NCI-H69 (cell line): ENCODE measurements at regions not wholly inside any gene's neighbourhood (a gene's known extent, or its start where the extent isn't known, plus 50 kb on each side); places are given as distances from the start of the nearest gene placed in this dataset.
A peak's percentile ranks its signal among the peaks of the same experiment; 100 is the strongest.
"Not testable (repeated sequence)": the region's sequence is repeated elsewhere in the genome, so short reads cannot be mapped to it uniquely, and the experiment has no call there.

Experiments
- DNase-seq: peaks from one replicate; lab custom pipeline; 2025; lab: John Stamatoyannopoulos, UW

- DNase-seq: no peak
These were observed 98.9 kb upstream of the PMAIP1 start for GRCh38 chr18:59800897-59801296.

- DNase-seq: peak; percentile 99
These were observed 100.3 kb upstream of the PMAIP1 start for GRCh38 chr18:59799383-59800015.

GRCh38 chr18:59795882-59796281, 98.7 kb upstream of the CCBE1 start:
- DNase-seq: no peak

- DNase-seq: peak; percentile 30
These were observed 95.1 kb upstream of the CCBE1 start for GRCh38 chr18:59792353-59792752.

- not testable (repeated sequence) for DNase-seq
These were observed 93.2 kb upstream of the CCBE1 start for GRCh38 chr18:59790346-59790936.

GRCh38 chr18:59788791-59789106, 91.5 kb upstream of the CCBE1 start:
- peak; percentile 53 for DNase-seq

- DNase-seq: peak; percentile 82
These were observed 91.0 kb upstream of the CCBE1 start for GRCh38 chr18:59787998-59788790.

- no peak for DNase-seq
These were observed 87.5 kb upstream of the CCBE1 start for GRCh38 chr18:59784694-59785093.

GRCh38 chr18:59783138-59783537, 85.9 kb upstream of the CCBE1 start:
- DNase-seq: peak; percentile 92

- DNase-seq: no peak
These were observed 82.8 kb upstream of the CCBE1 start for GRCh38 chr18:59779979-59780378.

GRCh38 chr18:59778434-59778833, 81.2 kb upstream of the CCBE1 start:
- DNase-seq: no peak

GRCh38 chr18:59777636-59778035, 80.4 kb upstream of the CCBE1 start:
- DNase-seq: no peak

- no peak for DNase-seq
These were observed 72.1 kb upstream of the CCBE1 start for GRCh38 chr18:59769129-59769865.

GRCh38 chr18:59768409-59768808, 71.2 kb upstream of the CCBE1 start:
- DNase-seq: no peak

- DNase-seq: no peak
These were observed 70.5 kb upstream of the CCBE1 start for GRCh38 chr18:59767732-59768131.

- no peak for DNase-seq
These were observed 68.1 kb upstream of the CCBE1 start for GRCh38 chr18:59765343-59765742.

GRCh38 chr18:59764281-59764680, 67.1 kb upstream of the CCBE1 start:
- DNase-seq: no peak

- peak; percentile 80 for DNase-seq
These were observed 66.4 kb upstream of the CCBE1 start for GRCh38 chr18:59763541-59764136.

- DNase-seq: no peak
These were observed 63.7 kb upstream of the CCBE1 start for GRCh38 chr18:59760619-59761600.

- DNase-seq: no peak
These were observed 63.0 kb upstream of the CCBE1 start for GRCh38 chr18:59760212-59760611.

GRCh38 chr18:59758837-59759236, 61.6 kb upstream of the CCBE1 start:
- no peak for DNase-seq
